ENCODE measurements at regions not wholly inside any gene's neighbourhood (a gene's known extent, or its start where the extent isn't known, plus 50 kb on each side); places are given as distances from the start of the nearest gene placed in this dataset.

GRCh38 chr5:135671966-135672365 lies 93.2 kb upstream of the CXCL14 start:
- TF ChIP-seq, protein P1, sequence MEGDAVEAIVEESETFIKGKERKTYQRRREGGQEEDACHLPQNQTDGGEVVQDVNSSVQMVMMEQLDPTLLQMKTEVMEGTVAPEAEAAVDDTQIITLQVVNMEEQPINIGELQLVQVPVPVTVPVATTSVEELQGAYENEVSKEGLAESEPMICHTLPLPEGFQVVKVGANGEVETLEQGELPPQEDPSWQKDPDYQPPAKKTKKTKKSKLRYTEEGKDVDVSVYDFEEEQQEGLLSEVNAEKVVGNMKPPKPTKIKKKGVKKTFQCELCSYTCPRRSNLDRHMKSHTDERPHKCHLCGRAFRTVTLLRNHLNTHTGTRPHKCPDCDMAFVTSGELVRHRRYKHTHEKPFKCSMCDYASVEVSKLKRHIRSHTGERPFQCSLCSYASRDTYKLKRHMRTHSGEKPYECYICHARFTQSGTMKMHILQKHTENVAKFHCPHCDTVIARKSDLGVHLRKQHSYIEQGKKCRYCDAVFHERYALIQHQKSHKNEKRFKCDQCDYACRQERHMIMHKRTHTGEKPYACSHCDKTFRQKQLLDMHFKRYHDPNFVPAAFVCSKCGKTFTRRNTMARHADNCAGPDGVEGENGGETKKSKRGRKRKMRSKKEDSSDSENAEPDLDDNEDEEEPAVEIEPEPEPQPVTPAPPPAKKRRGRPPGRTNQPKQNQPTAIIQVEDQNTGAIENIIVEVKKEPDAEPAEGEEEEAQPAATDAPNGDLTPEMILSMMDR (IDR thresholded peaks at IDR 0.05; ENCODE audit: low read depth, low read length), result no peak

DNA sequence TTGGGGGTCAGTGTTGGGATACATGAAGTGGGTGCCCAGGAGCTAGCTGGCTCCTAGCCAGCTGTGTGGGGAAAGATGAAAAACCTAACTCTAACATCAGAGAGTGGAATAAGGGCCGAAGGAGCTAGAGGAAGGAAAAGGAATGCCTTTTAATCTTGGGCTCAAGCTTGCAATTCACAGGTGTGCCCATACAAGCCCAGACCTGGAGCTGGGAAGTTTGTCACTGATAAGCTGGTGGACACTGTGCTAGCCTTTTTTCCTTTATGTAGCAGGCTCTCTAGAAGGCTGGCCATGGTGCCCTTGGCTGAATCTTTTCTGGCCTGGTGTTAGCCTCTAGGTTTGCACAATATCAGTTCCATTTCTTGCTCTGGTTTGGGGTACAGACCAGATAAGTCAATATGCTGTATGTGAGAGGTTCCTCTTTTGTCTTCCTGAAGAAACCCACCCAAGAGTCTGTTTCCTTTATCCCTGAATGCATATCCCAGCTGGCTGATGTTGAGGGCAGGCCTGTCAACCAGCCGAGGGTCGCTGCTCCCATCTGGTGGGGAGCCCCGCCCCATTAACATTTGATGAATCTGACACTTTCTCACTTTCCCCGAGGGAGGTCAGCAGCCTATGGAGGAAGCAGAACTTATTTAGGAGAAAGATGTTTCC lies 92.4 kb upstream of the CXCL14 start:
- in situ Hi-C loops (cut with HindIII; ENCODE audit: low sequenced_read_pairs), result no loop called here
- H3K4me3 ChIP-seq (ENCODE audit: low read depth, low read length), result no peak overlapping the region
- TF ChIP-seq, protein P1 (IDR thresholded peaks at IDR 0.05; ENCODE audit: low read depth, low read length), result no peak
- DNase-seq (ENCODE audit: low read depth, low spot score), result no peak

More at GRCh38 chr5:135671966-135672365, 93.2 kb upstream of the CXCL14 start:
- H3K4me3 ChIP-seq (ENCODE audit: low read depth, low read length), result no peak overlapping the region
- in situ Hi-C loops (cut with HindIII; ENCODE audit: low sequenced_read_pairs), result no loop called here
- DNase-seq (ENCODE audit: low read depth, low spot score), result no peak

- TF ChIP-seq, protein P1 (IDR thresholded peaks at IDR 0.05; ENCODE audit: low read depth, low read length), result no peak
- no peak for DNase-seq (ENCODE audit: low read depth, low spot score)
- in situ Hi-C loops (cut with HindIII; ENCODE audit: low sequenced_read_pairs), result no loop called here
- H3K4me3 ChIP-seq (ENCODE audit: low read depth, low read length), result no peak overlapping the region
Measured at GRCh38 chr5:135670588-135670987, 91.8 kb upstream of the CXCL14 start.

DNA sequence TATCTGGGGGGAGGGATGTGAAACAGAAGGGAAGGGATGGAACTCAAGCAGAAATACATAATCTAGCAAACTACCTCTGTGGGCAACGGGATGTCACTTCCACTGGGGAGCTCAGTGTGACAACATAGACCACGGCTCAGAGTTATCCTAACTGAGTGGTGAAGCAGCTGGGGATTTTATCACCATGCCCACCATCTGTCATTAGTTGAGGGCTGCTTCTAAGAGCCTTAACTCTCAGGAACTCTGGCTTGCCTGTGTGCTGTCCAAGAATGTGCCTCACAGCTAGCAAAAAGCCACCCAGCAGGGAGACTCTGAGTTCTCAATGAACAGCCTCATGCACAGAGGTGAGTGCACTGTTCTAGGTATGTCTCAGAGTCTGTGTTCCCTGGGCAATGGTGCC lies 90.6 kb upstream of the CXCL14 start:
- TF ChIP-seq, protein P1 (IDR thresholded peaks at IDR 0.05; ENCODE audit: low read depth, low read length), result no peak
- DNase-seq (ENCODE audit: low read depth, low spot score), result no peak
- H3K4me3 ChIP-seq (ENCODE audit: low read depth, low read length), result no peak overlapping the region
- in situ Hi-C loops (cut with HindIII; ENCODE audit: low sequenced_read_pairs), result no loop called here

DNA sequence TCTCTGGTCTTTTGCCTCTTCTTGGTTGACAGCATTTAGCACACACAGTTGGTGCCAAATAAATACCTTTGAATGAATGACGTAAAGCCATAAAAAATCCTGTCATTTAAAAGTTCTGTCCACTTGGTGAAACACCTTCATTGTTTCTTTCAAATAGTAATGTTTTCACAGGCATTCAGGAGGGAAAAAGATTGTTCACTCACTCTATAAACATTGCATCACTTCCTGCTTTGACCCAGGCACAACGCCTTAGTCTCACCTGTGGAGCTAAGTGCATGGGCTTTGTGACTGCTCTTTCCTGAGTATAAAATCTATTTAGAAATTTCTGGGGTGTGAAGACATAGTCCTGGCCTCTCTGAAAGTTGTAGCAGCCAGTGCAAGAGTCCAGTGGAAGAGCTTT lies 88.9 kb upstream of the CXCL14 start:
- no peak for DNase-seq (ENCODE audit: low read depth, low spot score)

GRCh38 chr5:135667204-135667603 lies 88.4 kb upstream of the CXCL14 start:
- no peak overlapping the region for H3K4me3 ChIP-seq (ENCODE audit: low read depth, low read length)
- in situ Hi-C loops (cut with HindIII; ENCODE audit: low sequenced_read_pairs), result no loop called here
- DNase-seq (ENCODE audit: low read depth, low spot score), result no peak
- TF ChIP-seq, protein P1 (IDR thresholded peaks at IDR 0.05; ENCODE audit: low read depth, low read length), result no peak

More for the DNA sequence above, 88.9 kb upstream of the CXCL14 start:
- H3K4me3 ChIP-seq (ENCODE audit: low read depth, low read length), result no peak overlapping the region
- TF ChIP-seq, protein P1 (IDR thresholded peaks at IDR 0.05; ENCODE audit: low read depth, low read length), result no peak
- in situ Hi-C loops (cut with HindIII; ENCODE audit: low sequenced_read_pairs), result no loop called here
